HL-60 (cell line): ENCODE measurements at regions not wholly inside any gene's neighbourhood (a gene's known extent, or its start where the extent isn't known, plus 50 kb on each side); places are given as distances from the start of the nearest gene placed in this dataset.
"Not testable (repeated sequence)": the region's sequence is repeated elsewhere in the genome, so short reads cannot be mapped to it uniquely, and the experiment has no call there.

Experiments
- DNase-seq, 2 experiments: peaks; one replicate each; pipeline ENCODE4 v3.0.0-alpha.2; 2010 to 2020; ENCODE audit warnings: low read depth in 1 of 2, low spot score in 1 of 2
- H3K27ac ChIP-seq: fragments of 250-450 bp; sonication (Bioruptor Pico); replicated peaks from 2 replicates; pipeline ENCODE4 v1.5.1; 2020; ENCODE audit warnings: mild to moderate bottlenecking, moderate library complexity
- H3K27me3 ChIP-seq: fragments of 250-450 bp; sonication (Bioruptor Pico); 2 replicates; pipeline ENCODE4 v1.5.1; 2021; ENCODE audit warnings: mild to moderate bottlenecking, moderate library complexity; ENCODE audit not compliant: insufficient read depth, poor library complexity, severe bottlenecking
- H3K4me3 ChIP-seq: replicated peaks from 2 replicates; pipeline ENCODE4 v1.5.1; 2011; ENCODE audit warnings: mild to moderate bottlenecking, control low read depth, low read length; ENCODE audit not compliant: insufficient read depth
- CTCF ChIP-seq: IDR thresholded peaks from one replicate; pipeline ENCODE4 v1.5.1; 2011; ENCODE audit warnings: low read length, control low read depth, inconsistent platforms; ENCODE audit not compliant: insufficient read depth
- POLR2AphosphoS5 ChIP-seq: IDR thresholded peaks from 2 replicates; pipeline ENCODE4 v1.6.1; 2012; ENCODE audit warnings: low read depth
- SPI1 ChIP-seq: IDR thresholded peaks from 2 replicates; pipeline ENCODE4 v1.6.1; 2012; ENCODE audit warnings: low read depth, mild to moderate bottlenecking, borderline replicate concordance

DNA sequence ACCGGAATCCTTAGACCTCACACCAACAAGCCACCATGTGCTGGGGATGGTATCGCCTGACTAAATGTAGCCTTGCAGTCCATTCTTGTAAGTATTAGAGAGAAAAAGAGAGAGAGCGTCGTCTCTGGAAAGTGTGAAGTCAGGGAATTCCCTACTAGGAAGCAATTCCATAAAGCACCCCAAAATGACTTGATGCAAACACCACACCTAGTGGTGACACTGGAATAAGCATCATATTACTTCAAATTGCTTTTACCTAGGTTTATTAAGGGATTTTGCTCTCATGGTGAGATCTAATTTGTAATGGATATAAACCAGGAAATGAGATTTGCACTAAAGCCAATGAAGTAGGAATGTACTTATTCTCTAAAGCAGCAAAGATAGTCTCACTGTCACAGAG lies 111.4 kb upstream of the METTL9 start:
- H3K4me3 ChIP-seq = not testable (repeated sequence)

DNA sequence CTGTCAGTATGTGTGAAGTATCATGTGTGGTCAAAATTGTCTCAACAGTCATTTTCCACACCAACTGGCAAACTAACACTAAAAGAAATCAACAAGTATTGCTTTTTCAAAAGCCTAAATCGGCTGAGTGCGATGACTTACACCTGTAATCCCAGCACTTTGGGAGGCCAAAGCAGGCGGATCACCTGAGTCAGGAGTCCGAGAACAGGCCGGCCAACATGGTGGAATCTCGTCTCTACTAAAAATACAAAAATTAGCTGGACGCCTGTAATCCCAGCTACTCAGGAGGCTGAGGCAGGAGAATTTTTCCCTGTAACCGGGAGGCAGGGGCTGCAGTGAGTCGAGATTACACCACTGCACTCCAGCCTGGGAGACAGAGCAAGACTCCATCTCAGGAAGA lies 100.3 kb upstream of the METTL9 start:
- H3K4me3 ChIP-seq = not testable (repeated sequence)

More for the DNA sequence above, 111.4 kb upstream of the METTL9 start:
- H3K27ac ChIP-seq, DNase-seq, H3K27me3 ChIP-seq: not testable (repeated sequence)

GRCh38 chr16:21501223-21501868 lies 98.0 kb upstream of the METTL9 start:
- Histone ChIP-seq H3K27ac (peak overlapping the region; percentile 81), H3K4me3 (peak overlapping the region; percentile 71)
- H3K27me3 ChIP-seq, DNase-seq: not testable (repeated sequence)

More for the DNA sequence above, 100.3 kb upstream of the METTL9 start:
- H3K27me3 ChIP-seq, DNase-seq, H3K27ac ChIP-seq: not testable (repeated sequence)

DNA sequence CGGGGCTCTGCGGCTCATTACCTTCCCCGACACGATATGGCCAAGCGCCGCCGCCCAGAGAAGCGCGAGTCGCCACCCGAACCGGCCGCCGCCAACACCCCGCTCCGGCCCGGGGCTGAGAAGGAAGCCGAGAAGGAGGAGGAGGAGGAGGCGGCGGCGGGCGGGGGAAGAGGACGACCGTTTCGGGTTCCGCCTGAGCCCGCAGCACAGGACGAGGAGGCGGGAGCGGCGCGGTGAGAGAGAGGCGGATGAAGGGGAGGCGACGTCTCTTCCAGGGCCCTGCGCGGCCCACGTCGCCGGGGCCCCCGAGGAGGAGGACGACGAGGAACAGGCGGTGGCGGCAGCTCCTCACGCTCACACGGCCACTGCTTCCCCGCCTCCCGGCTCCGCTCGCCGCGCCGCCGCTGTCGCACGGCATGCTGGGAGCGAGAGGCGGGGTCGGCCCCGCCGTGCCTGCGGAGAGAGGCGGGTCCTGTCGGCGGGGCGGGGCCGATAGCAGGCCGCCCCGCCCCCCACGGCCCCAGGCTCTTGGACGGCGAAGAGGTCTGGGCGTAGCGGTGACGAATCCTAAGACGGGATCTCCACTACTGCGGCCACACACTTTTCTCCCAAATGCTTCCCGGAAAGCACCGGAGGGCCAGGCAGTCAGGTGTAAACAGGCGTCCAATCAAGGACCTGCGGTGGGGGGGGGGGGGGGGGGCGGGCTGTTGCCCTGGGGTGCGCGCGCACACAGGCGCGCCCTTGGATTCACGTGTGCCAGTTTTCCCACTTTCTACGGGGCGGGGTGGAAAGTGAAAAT lies 97.3 kb upstream of the METTL9 start:
- peak overlapping the region; percentile 81 for H3K27ac ChIP-seq
- peak overlapping the region; percentile 71 for H3K4me3 ChIP-seq
- DNase-seq = peak; percentile 74 to 88
- no peaks in the 10 kb centered on the region for H3K27me3 ChIP-seq
- TF ChIP-seq CTCF = no peak
- peak; percentile 82 for TF ChIP-seq POLR2AphosphoS5

DNA sequence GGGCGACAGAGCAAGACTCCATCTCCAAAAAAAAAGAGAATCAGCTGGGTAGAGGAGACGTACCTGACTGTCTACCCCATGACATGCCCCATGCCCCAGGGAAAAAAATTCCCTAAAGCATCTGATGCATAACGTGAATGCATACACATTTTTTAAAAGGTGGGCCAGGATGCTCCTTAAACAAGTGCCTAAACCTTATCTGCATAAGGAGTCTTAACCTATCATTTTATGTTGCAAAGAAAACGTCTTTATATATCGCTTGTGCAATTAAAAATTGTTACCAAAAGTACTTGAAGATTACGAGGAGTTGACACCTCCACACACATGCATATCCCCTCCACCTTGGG lies 95.8 kb upstream of the METTL9 start:
- H3K27ac ChIP-seq, H3K4me3 ChIP-seq, H3K27me3 ChIP-seq: not testable (repeated sequence)
- DNase-seq = peak in 1 of 2 experiments; percentile 17

DNA sequence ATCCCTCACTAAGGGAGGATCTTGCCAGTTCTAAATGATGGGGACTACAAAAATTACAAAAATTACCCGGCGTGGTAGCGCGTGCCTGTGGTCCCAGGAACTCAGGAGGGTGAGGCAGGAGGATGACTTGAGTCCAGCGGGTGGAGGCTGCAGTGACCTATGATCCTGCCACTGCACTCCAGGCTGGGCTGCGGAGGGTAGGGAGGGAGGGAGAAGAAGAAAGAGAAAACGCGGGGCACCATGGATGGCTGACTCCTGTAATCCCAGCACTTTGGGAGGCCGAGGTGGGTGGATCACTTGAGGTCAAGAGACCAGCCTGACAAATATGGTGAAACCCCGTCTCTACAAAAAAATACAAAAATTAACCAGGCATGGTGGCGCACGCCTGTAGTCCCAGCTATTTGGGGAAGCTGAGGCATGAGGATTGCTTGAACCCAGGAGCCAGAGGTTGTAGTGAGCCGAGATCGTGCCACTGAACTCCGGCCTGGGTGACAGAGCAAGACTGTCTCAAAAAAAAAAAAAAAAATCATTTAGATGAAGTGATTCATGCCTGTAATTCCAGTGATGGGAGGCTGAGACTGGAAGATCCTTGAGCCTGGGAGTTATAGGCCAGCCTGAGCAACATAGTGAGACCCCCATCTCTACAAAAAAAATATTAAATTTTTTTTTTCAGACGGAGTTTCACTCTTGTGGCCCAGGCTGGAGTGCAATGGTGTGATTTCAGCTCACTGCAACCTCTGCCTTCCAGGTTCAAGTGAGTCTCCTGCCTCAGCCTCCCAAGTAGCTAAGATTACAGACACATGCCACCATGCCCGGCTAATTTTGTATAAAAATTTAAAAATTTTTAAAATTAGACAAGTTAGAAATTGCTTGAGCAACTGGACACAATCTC lies 95.2 kb upstream of the METTL9 start:
- not testable (repeated sequence) for H3K27ac ChIP-seq, DNase-seq, H3K4me3 ChIP-seq, H3K27me3 ChIP-seq

DNA sequence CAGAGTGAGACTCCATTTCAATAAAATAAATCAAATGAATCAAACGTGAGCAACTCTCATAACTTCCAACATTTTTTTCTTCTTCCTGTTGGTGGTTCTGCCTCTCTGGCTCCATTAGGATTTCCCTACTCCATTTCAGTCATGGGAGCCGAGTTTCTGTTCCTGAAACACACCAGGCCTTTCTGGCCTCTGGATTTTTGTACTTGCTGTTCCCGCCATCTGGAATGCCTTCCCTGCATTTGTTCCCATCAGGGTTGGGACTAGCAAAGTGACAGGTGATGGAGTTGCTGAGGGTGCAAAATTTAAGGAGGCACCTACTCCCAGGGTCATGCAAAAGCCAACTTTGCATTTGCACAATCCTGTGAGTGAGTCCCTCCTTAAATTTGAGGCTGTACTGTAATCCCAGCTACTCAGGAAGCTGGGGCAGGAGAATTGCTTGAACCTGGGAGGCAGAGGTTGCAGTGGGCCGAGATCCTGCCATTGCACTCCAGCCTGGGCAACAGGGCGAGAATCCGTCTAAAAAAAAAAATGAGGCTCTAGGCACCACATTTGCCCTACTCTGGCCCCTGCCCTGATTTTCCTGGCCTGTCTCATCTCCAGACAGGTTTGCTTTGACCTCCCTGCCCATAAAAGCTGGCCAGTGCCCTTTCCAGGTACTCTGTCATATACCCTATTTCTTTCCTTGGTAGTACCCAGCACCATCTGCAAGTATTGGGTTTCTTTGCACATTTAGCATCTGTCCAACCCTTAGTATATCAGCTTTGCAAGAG lies 93.4 kb upstream of the METTL9 start:
- not testable (repeated sequence) for H3K27me3 ChIP-seq, H3K27ac ChIP-seq, H3K4me3 ChIP-seq, DNase-seq

DNA sequence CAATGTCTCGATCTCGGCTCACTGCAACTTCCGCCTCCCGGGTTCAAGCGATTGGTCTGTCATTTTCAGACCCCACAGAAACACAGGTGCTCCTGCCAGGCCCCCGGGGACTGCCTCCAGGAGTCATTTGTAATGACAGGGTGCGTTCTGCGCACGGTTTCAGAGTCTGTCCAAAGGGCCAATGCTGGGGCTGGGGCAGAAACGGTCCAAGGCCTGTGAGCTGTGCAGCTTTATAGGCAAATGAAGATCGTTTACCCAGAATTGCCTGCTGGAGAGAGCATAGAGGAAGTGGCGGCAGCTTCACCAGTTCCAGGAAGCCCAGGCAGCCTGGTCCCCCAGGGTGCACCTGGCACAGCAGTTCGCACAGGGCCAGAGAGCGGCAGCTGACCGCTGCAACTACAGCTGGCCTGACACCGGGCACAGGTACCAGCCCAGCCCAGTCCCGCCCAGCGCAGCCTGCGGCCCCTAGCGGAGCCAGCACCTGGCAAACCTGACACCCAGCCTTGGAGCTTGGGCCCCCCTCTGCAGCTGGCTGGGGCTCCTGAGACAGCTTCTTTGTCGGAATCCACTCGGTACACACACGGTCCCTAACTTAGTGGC lies 92.4 kb upstream of the METTL9 start:
- peak; percentile 15 to 88 for DNase-seq
- peak; percentile 38; the same call in 1 of the 2 replicates for TF ChIP-seq POLR2AphosphoS5
- peak; percentile 94 for TF ChIP-seq SPI1
- not testable (repeated sequence) for H3K27me3 ChIP-seq
- H3K4me3 ChIP-seq = peak overlapping the region; percentile 10; the same call in 1 of the 2 replicates
- peak overlapping the region; percentile 71 for H3K27ac ChIP-seq

- not testable (repeated sequence) for DNase-seq, H3K4me3 ChIP-seq, H3K27ac ChIP-seq, H3K27me3 ChIP-seq
Measured at GRCh38 chr16:21507631-21508305, 91.6 kb upstream of the METTL9 start.

GRCh38 chr16:21508661-21509436 lies 90.5 kb upstream of the METTL9 start:
- peak in 1 of 2 experiments; percentile 27 for DNase-seq
- not testable (repeated sequence) for H3K27me3 ChIP-seq, H3K27ac ChIP-seq, H3K4me3 ChIP-seq
